Activated naive CD4-positive, alpha-beta T cell treated with anti-CD3 and anti-CD28 coated beads, Interleukin-2, amount 50 U/mL, for 72 hours (primary cell): ENCODE measurements at regions not wholly inside any gene's neighbourhood (a gene's known extent, or its start where the extent isn't known, plus 50 kb on each side); places are given as distances from the start of the nearest gene placed in this dataset.
"Not testable (repeated sequence)": the region's sequence is repeated elsewhere in the genome, so short reads cannot be mapped to it uniquely, and the experiment has no call there.

ENCODE experiments used
- ATAC-seq, 2 donors: fragments of 150-1000 bp; cut with Tn5 transposase; 2 replicates each; pipeline ENCODE4 v1.10.0; 2021; ENCODE audit warnings: mild to moderate bottlenecking in 2 of 2, moderate library complexity in 2 of 2
- DNase-seq, 2 donors: peaks; one replicate each; pipeline ENCODE4 v3.0.0; 2021 to 2022; ENCODE audit warnings: low spot score in 2 of 2
- H3K27ac Mint-ChIP-seq, 2 donors: one replicate each; pipeline ENCODE4 v1.8.0; 2022; ENCODE audit warnings: mild to moderate bottlenecking in 2 of 2, mixed read lengths in 2 of 2
- H3K36me3 Mint-ChIP-seq, 2 donors: one replicate each; pipeline ENCODE4 v1.8.0; 2022; ENCODE audit warnings: mixed read lengths in 2 of 2
- H3K9me3 Mint-ChIP-seq, 2 donors: one replicate each; pipeline ENCODE4 v1.8.0; 2022; ENCODE audit warnings: mixed read lengths in 2 of 2

DNA sequence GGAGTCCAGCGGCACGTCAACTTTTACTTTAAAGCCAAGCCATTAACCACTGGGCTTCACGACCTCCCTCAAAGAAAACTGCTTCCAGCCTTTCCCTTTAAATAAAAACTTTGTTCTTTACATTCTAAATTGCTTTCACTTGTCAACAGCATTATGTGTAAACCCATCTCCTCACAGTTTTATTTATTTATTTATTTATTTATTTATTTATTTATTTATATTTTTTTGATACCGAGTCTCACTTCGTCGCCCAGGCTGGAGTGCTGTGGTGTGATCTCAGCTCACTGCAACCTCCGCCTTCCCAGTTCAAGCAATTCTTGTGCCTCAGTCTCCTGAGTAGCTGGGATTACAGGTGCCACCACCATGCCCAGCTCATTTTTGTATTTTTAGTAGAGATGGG, 165.7 kb downstream of the NUFIP1 start:
- not testable (repeated sequence) for H3K36me3 Mint-ChIP-seq, ATAC-seq, H3K27ac Mint-ChIP-seq

DNA sequence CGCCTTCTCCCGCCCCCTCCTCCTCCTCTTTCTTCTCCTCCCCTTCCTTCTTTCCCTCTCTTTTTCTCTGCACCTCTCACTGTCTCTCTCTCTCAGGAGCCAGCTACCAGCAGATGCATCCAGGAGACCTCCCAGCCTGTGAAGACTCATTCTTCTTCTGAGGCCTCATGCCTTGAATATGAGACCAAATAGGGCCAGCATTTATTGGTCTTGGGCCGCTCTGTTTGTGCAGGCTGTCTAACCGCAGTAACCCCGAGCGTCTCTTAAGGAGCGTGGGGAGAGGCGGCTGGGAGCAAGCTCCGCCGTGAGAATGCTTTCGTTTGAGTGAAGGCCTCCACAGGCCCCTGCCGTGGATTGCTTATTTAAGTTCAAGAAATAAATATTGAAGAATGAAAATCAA, 167.0 kb downstream of the NUFIP1 start:
- ATAC-seq: no peak
- Mint-ChIP-seq H3K36me3 (peaks cover 0 to 6% of the 10 kb centered on the region in 2 donors), H3K9me3 (peaks cover 3 to 4% of the 10 kb centered on the region in 2 donors), H3K27ac (no peak overlapping the region)
- DNase-seq: no peak

More for the DNA sequence above, 165.7 kb downstream of the NUFIP1 start:
- not testable (repeated sequence) for DNase-seq, H3K9me3 Mint-ChIP-seq

DNA sequence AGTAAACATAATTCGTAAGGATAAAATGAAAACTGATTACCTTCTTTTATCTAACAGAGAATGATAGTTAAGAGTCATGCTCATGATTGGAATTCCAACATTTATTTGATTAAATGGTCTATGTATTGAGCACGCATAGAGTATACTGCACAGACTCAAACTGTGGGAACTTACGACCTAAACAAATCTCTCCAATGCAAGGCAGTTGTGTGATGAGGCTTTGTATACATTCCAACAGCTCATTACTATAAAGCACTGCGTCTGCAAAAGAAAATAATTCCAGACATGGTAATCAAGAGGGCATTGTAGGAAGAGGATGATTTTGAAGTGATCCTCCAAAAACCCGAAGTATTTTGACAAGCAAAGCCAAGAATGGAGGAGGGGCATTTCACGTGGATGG, 169.5 kb downstream of the NUFIP1 start:
- ATAC-seq (no peak), DNase-seq (no peak)
- H3K9me3 Mint-ChIP-seq: peaks cover 3 to 4% of the 10 kb centered on the region in 2 donors
- peaks cover 0 to 6% of the 10 kb centered on the region in 2 donors for H3K36me3 Mint-ChIP-seq
- H3K27ac Mint-ChIP-seq: no peak overlapping the region

DNA sequence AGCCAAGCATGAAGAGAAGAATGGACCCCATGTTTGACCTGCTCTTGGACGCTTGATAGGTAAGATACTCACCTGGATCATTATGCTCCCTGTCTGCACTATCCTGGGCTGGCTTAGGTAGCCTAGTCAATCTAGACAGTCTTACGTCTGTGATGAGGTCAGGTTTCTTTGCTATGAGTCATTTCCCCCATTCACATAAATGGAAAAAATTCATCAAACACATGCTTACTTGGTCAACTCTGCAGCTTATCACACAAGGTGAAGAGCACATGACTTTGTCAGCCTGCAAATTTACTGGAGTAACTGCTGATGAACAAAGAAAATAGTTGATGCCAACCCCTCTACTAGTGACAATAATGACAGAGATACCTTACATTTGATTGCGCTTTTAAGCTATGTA, 170.0 kb downstream of the NUFIP1 start:
- ATAC-seq (peak; percentile 88 to 89), DNase-seq (peak in 1 of 2 donors; percentile 31)
- Mint-ChIP-seq H3K27ac (peak overlapping the region in 1 of 2 donors; percentile 53), H3K36me3 (peaks cover 0 to 6% of the 10 kb centered on the region in 2 donors), H3K9me3 (peaks cover 3 to 4% of the 10 kb centered on the region in 2 donors)

DNA sequence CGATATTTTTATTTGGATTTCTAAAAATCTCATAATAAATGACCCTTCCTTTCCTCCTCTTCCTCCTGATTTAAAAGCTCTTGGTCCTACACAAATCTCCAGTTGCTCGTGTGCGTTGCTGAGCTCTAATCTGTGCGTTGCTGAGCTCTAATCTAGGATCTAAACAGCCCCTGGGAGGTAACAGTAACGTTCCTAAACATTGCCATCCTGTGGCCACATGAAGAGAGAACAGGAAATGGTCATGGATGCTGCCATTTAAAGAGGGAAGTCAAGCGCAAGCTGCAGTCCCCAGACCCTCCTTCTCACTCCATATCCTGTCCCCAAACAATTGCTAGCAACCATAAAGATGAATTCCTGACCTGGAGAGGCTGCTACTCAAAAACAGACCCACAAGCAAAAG, 170.8 kb downstream of the NUFIP1 start:
- Mint-ChIP-seq H3K36me3 (peaks cover 0 to 6% of the 10 kb centered on the region in 2 donors), H3K9me3 (peaks cover 3 to 4% of the 10 kb centered on the region in 2 donors), H3K27ac (no peak overlapping the region)
- ATAC-seq (no peak), DNase-seq (no peak)

DNA sequence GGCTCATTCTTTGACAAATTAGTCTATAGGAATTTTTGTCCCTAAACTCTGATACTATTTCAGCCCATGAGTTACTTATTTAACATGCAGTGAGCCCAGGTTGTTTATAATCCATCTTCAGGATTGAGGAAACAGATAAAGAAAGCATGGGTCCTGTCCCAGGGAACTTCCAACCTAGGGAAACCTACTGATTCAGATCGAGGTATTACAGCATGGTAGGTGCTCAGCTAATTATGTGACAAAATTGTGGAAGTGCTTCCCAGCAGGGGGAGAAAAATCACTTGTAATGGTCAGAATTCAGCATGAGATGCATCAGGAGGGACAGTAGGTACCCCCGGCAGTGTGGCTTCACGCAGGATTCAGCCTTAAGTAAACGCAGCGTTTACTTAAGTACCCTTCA, 171.3 kb downstream of the NUFIP1 start:
- ATAC-seq: no peak
- no peak overlapping the region for H3K27ac Mint-ChIP-seq
- DNase-seq: no peak

DNA sequence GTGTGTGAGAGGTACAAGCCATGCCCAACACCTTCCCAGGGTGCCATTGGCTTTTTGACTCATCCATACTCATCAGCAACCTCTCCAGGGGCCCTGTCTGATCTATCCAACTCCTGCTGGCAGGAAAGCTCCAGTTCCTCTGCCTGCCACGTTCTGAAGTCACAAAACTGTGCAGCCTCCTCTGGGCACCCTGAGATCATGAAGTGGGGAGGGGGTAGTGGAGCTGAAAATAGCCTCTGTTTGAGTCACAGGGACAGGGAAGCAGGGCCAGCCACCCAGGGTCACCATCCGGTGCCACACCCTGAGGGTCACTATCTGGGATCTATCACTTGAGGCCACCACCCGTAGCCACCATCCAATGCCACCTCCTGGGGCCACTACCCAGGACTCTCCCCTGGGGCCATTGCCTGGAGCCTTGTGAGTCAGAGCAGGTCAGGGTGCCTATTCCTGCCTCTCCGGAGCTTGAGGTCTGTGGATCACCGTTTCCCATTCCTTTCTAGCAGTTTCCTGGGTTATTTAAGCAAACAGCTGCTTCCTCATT, 172.1 kb downstream of the NUFIP1 start:
- ATAC-seq (no peak), DNase-seq (no peak)
- Mint-ChIP-seq H3K27ac (no peak overlapping the region), H3K9me3 (peaks cover 3 to 4% of the 10 kb centered on the region in 2 donors), H3K36me3 (peaks cover 0 to 6% of the 10 kb centered on the region in 2 donors)

More for the DNA sequence above, 171.3 kb downstream of the NUFIP1 start:
- H3K9me3 Mint-ChIP-seq: peaks cover 3 to 4% of the 10 kb centered on the region in 2 donors
- H3K36me3 Mint-ChIP-seq: peaks cover 0 to 6% of the 10 kb centered on the region in 2 donors

DNA sequence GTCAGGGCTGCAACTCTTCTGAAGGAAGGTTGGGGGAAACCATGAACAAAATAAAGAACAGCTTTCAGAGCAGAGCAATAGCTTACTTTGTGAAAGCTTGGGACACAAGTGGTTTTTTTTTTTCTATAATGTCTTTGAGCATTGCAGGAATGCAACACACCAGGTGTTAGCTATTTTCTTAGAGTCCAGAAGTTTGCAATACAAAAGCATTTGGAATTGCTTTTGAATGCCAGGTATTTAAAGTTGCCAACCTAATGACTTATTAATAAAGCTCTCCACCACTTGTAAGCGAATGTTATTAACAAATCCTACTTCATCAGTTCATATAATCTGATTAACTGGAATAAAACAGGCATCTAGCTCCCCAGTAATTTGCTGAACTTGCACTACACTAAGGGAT, 172.6 kb downstream of the NUFIP1 start:
- Mint-ChIP-seq H3K9me3 (peaks cover 3 to 4% of the 10 kb centered on the region in 2 donors), H3K27ac (no peak overlapping the region), H3K36me3 (peaks cover 0 to 6% of the 10 kb centered on the region in 2 donors)
- ATAC-seq (no peak), DNase-seq (no peak)

DNA sequence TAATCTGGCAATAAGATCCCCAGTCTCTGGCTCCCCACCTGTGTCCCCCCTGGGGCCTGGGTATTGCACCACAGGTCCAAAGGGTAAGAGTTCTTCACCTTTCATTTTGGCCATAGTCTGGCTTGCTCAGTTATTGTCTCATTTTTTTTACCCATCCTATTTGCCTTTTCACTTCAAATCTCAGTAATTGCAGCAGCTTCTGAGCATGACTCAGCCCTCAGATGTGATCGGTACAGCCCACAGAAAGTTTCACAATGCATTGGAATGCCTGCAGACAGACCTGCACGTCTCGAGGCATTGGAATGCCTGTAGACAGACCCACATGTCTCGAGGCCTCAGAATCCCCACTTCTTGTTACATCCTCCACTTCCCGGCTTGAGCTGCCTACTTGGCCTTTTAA, 173.6 kb downstream of the NUFIP1 start:
- Mint-ChIP-seq H3K36me3 (peaks cover 0 to 6% of the 10 kb centered on the region in 2 donors), H3K9me3 (peaks cover 3 to 4% of the 10 kb centered on the region in 2 donors), H3K27ac (peak overlapping the region in 1 of 2 donors; percentile 5)
- peak; percentile 71 to 87 for ATAC-seq
- peak in 1 of 2 donors; percentile 56 for DNase-seq

DNA sequence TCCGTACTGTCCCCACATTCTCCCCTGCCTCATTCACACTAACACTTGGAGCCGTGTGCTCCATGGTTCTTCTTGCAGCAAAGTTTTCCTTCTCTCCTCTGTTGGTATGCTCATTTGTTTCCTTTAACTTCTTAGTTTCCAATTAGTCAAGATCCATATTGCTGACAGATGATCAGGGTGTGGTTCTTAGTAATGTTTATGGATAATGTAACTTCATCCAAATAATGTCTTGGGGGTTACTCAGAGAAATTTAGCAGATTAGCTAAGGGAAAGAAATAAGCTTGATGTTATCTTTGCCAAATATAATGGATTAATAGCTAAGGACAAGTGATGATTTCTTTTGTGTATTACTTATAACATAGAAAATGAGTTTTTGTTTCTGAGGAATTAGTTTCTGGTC, 174.4 kb downstream of the NUFIP1 start:
- no peak for ATAC-seq

DNA sequence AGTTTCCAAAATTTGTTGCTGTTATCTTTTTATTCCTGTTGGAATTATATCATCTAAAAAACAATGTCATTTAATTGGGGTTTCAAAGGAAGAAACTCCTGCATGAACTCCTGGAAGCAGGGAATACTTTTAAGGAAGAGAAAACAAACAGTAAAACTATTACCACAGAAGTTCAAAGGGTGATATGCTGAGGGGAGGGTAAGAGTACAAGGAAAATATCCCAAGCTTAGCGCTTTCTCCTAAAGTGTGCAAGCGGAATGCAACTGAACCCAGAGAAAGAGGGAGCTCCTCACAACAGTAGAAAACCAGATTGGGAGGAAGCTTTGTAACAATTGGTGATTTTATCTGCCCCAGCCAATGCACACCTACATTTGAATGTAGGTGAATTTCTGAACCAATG, 175.1 kb downstream of the NUFIP1 start:
- peaks cover 0 to under 1% of the 10 kb centered on the region in 2 donors for H3K36me3 Mint-ChIP-seq
- H3K9me3 Mint-ChIP-seq: no peaks in the 10 kb centered on the region
- DNase-seq (no peak), ATAC-seq (no peak)
- no peak overlapping the region for H3K27ac Mint-ChIP-seq

More for the DNA sequence above, 174.4 kb downstream of the NUFIP1 start:
- DNase-seq: no peak
- no peak overlapping the region for H3K27ac Mint-ChIP-seq
- H3K9me3 Mint-ChIP-seq: peaks cover 3 to 4% of the 10 kb centered on the region in 2 donors
- H3K36me3 Mint-ChIP-seq: peaks cover 0 to 6% of the 10 kb centered on the region in 2 donors

DNA sequence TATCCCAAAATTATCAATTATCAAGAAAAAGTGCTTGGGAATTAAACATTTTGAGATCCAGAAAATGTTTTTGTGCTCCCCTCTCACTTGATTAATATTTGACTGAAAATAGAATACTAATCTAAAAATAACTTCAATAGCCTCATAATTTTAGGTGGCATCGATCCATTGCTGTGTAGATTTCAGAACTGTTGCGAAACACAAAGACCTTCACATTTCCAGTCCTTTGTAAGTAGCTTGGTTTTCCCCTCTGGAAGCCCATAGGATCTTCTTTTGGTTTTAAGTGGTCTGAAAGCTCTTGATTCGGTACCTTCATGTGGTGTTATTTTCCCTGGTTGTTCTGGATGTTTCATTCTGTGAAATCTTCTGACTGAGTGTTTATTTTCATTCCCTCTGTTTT, 176.5 kb downstream of the NUFIP1 start:
- Mint-ChIP-seq H3K9me3 (no peaks in the 10 kb centered on the region), H3K36me3 (no peaks in the 10 kb centered on the region), H3K27ac (no peak overlapping the region)
- ATAC-seq: no peak
- no peak for DNase-seq

DNA sequence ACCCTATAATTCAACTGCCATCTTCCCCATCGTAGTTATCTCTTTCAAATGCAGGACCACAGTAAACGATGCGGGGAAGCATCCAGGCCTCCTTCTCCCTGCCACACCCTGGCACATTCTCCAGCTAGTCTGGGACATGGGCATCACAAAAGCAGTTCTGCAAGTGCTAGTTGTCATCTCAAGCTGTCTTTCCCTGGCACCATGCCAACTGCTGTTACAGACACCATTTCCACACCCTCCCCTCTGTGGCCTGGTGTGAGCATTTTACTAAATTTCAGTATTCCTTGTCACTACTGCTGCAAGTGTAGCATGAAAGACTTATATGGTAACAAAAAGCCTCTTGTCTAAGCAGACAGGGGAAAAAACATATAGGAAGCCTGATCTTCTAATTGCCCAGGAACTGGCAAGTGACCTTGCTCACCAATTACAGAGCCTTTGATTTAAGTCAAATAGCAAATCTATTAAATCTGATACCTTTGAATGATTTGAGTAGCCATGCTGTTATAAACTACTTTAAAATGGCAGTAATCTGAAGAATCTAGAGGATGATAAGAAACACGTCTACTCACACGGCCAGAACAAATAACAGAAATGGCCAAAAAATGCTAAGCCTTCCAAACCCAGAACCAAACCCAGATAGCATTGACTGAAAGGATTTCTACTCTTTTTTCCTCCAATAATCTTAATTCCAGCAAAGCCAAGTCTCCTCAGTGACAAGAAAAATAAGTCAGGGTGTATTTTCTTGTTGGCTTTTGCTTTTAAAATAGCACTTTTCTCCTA, 179.0 kb downstream of the NUFIP1 start:
- DNase-seq: no peak
- no peak overlapping the region for H3K27ac Mint-ChIP-seq
- H3K36me3 Mint-ChIP-seq: no peaks in the 10 kb centered on the region
- no peaks in the 10 kb centered on the region for H3K9me3 Mint-ChIP-seq
- no peak for ATAC-seq

DNA sequence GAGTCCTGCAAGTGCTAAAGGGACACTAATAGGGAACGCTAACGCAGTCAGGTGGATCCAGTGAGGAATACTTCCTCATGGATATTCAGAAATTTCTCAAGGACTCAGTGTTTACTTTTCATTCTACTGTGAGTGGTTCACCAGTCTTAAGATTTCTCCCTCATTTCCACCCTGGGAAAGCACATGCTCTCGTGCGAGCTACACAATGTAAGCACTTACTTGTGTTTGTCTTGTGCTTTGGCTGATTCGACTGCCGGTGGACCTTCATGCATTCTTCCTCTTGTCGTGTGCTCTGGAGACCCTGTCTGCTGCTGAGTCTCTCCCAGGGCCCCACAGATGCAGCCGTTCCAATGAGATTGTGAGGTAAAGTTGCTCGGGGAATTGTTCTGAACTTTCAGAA, 180.1 kb downstream of the NUFIP1 start:
- Mint-ChIP-seq H3K36me3 (no peaks in the 10 kb centered on the region), H3K27ac (no peak overlapping the region), H3K9me3 (no peaks in the 10 kb centered on the region)
- no peak for ATAC-seq
- no peak for DNase-seq

DNA sequence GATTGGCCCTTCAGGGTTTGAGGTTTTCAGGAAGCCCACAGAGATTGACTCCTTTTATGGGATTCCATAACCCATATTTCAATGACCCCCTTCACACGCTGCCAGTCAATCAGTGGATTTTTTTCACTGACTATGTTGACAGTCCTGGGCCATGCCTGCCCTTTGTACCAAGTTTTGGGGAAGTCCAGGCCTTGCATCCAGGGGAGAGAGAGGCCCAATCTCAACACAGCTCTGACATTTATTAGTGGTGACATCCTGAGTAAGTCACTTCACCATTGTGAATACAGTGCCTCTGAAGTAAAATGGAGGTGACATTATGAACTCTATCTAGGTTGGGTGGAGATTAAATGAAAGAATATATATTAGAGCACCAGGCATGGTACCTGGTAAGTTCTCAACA, 181.1 kb downstream of the NUFIP1 start:
- no peak for DNase-seq
- ATAC-seq: no peak
- Mint-ChIP-seq H3K27ac (no peak overlapping the region), H3K9me3 (no peaks in the 10 kb centered on the region), H3K36me3 (no peaks in the 10 kb centered on the region)

DNA sequence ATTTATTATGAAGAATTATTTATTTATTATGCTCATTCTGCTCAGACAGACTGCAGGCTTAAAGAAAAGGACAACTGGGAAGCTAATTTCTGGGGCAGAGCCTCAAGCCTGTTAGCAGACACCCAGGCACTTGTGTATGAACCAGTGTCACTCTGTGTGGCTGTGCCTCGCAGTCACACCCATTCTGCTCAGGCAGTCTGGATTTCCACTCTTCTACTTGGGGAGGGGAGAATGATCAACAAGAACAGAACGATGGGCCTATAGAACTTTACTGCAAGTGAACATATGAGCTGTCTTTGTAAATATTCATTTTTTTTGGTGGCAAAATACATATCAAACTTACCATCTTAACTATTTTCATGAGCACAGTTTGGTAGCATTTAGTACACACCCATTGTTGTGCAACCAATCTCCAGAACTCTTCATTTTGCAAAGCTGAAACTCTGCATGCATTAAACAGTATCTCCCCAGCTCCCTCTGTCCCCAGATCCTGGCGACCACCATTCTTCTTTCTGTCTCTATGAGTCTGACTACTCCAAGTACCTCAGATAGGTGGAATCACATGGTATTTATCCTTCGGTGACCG, 181.7 kb downstream of the NUFIP1 start:
- DNase-seq (no peak), ATAC-seq (no peak)
- Mint-ChIP-seq H3K27ac (no peak overlapping the region), H3K36me3 (no peaks in the 10 kb centered on the region), H3K9me3 (no peaks in the 10 kb centered on the region)

DNA sequence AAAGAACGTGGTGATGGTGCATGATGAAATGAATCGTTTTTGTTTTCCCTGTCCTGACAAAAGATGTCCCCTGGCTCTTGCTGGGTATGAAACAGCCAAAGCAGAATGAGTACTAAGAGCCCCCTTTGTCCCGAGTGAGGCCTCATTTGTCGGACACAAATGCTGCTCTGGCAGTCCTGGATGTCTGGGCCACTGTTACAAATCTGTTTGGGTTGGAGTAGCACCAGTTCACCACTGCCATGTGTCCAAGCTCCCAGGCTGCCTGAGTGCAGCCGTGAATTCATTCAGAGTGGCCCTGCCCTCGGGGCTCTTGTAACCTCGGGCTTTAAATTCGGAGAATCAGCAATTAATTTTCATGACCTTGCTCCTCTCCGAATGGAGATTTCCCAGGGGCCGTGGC, 182.4 kb downstream of the NUFIP1 start:
- Mint-ChIP-seq H3K27ac (no peak overlapping the region), H3K36me3 (no peaks in the 10 kb centered on the region), H3K9me3 (no peaks in the 10 kb centered on the region)
- ATAC-seq: no peak
- DNase-seq: no peak
